ENCODE measurements at regions not wholly inside any gene's neighbourhood (a gene's known extent, or its start where the extent isn't known, plus 50 kb on each side); places are given as distances from the start of the nearest gene placed in this dataset.
"Not testable (repeated sequence)": the region's sequence is repeated elsewhere in the genome, so short reads cannot be mapped to it uniquely, and the experiment has no call there.

GRCh38 chr1:95537176-95537575 is 303.2 kb downstream of the RWDD3 start:
- DNase-seq = no peak

- DNase-seq = not testable (repeated sequence)
Observed at GRCh38 chr1:95538242-95538641, 304.2 kb downstream of the RWDD3 start.

- no peak for DNase-seq
Observed at GRCh38 chr1:95542936-95543335, 308.9 kb downstream of the RWDD3 start.

- DNase-seq = no peak
Observed at GRCh38 chr1:95547005-95547404, 313.0 kb downstream of the RWDD3 start.

DNA sequence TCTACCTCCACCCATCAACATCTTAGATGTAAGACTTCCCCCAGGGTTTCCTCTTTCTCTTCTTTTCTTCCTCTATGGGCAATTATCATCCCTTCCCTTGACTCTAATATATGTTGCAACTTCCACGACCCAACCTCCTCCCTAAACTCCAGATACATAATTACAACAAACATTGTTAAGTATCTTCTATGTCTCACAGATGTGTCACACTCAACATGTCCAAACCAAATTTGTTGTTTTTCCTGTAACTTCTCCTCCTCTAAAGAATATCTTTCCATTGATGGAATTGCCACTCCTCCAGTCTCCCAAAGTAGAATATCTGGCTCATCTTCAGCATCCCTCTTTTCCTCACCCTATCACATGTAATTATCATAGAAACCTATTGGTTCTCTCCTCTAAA is 314.2 kb downstream of the RWDD3 start:
- no peak for DNase-seq

- no peak for DNase-seq
Observed at GRCh38 chr1:95551201-95551600, 317.2 kb downstream of the RWDD3 start.

GRCh38 chr1:95553595-95553994 is 319.6 kb downstream of the RWDD3 start:
- DNase-seq = no peak

DNA sequence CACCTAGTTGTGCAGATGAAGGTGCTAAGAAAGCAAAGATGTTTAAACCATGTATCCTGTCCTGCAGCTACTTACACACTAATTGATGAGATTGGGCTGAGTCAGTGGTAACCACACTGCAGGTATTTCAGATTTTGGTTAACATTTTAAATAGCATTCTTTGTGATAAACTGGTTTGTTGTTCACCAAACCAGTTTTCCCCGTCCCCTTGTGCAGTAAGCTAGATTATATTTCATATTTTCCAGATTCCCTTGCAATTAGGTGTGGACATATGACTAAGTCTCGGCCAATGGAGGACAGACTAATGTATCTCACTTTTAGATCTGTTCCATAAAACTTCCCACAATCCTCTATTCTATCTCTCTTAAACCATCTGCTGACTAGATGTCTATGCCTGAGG is 320.4 kb downstream of the RWDD3 start:
- no peak for DNase-seq

GRCh38 chr1:95558791-95559190 is 324.8 kb downstream of the RWDD3 start:
- no peak for DNase-seq

DNA sequence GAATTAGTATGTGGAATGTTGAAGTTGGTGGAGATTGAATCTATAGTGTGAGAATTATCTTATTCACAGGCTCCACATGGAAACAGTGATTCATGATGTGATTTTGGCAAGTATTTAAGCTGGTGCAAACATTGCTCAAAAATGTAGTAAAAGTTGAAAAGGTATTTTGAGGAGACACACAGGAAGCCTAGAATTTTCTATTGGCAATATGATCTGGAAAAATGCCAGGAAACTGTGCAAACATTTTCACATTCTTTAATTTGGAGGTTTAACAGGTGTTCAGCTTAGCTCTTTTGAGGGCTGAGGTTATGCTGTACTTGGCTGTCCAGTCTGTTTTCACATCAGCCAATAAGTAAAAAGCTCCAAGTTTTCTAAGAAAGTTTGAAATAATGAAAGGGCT is 327.3 kb downstream of the RWDD3 start:
- no peak for DNase-seq

DNA sequence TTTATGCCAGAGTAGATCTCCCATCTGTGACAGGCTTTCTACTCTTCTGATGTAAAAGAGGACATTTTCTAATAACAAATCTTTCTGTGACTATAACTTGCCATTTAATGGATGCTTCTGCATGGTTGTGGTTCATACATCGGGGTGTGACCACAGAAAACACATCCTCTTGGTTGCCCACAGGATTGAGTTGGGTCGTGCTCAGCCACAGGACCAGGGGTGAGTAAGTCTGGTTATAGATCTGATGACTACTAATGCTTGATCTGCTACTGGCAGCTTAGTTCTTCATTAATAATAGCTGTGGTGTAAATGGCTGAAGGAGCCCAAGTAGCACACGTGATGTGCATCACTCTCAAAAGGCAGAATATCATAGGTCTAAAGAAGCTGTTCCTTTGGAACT is 328.2 kb downstream of the RWDD3 start:
- no peak for DNase-seq

GRCh38 chr1:95572002-95572401 is 338.0 kb downstream of the RWDD3 start:
- no peak for DNase-seq

DNA sequence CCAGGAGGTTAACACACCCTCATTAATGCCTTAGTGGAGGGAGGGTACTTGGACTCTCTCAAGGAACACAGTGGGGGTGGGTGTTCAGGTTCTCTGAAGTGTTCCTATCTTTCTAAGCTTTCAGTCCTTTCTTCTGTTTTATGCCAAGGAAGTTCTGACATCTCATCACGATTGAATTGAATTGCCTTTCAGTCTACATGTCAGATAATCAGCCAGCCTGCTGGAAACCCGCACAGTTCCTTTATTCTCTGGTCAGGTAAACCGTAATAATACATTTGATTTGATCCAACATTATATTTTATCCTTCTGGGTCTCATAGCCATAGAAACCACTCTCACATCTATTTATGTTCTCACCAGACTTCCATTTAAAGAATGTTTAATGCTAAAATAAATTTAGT is 339.0 kb downstream of the RWDD3 start:
- no peak for DNase-seq

- no peak for DNase-seq
Observed at GRCh38 chr1:95575291-95575690, 341.3 kb downstream of the RWDD3 start.

- DNase-seq = no peak
Observed at GRCh38 chr1:95578462-95578861, 344.5 kb downstream of the RWDD3 start.

- no peak for DNase-seq
Observed at GRCh38 chr1:95582191-95582590, 348.2 kb downstream of the RWDD3 start.

DNA sequence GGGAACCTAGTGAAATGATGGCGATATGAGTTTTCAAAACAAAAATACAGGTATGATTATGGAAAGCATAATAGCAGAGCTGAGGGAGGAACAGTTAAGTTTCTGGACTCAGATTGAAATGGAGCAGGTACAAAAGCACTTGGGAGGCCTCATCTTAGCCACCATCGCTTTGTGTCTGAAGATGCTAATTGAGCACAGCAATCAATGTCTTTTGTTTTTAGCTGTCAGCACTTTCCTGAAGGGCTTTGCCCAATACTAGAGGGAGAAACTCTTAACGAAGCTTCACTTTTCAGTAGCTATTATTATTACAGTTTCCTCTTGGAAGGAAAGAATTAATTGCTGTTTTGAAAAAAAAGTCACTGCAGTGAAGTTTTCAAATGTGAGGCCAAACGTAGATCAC is 348.7 kb downstream of the RWDD3 start:
- DNase-seq = no peak

DNA sequence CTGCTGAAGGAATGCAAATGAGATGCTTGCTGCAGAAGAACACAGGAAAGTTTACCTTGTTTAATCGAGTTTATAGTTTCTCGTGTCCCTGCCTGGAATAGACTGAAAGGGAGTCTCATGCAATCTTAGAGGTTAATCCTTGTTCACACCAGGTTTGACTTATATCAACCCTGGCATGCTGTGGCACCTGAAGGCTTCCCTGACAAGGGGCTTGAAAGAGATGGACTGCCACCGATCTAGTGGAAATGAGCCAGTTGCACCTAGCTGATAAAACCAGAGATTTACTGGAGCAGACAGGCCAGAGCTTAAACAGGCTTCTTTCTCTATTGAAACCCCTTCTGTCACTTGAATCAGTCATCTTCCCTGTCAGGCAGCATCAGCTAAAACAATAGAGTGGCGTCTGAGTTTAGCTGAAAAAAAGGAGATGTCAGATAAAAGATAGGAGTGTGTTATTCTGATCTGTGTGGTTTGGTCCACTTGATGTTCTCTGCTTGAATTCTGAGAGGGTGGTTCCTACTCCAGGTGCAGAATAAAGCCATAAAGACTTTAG is 349.7 kb downstream of the RWDD3 start:
- no peak for DNase-seq

- no peak for DNase-seq
Observed at GRCh38 chr1:95584315-95584714, 350.3 kb downstream of the RWDD3 start.

DNA sequence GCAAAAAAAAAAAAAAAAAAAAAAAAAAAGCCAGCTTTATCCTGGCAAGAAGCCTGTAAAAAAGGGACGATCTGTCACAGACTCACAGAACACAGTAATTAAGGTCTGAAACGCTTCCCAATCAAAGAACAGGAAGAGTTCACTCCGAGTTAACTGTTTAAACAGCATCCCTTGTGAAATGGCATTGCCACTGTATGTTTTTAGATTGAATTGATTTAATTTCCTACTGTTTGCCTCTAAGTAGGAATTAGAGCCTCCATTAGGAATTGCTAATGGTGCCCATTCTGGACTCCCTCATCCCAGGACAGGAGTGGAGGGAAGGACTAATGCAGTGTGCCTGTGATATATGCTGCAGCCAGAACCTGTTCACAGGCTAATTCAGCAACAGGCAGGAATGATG is 370.8 kb downstream of the RWDD3 start:
- peak; percentile 47 for DNase-seq

DNA sequence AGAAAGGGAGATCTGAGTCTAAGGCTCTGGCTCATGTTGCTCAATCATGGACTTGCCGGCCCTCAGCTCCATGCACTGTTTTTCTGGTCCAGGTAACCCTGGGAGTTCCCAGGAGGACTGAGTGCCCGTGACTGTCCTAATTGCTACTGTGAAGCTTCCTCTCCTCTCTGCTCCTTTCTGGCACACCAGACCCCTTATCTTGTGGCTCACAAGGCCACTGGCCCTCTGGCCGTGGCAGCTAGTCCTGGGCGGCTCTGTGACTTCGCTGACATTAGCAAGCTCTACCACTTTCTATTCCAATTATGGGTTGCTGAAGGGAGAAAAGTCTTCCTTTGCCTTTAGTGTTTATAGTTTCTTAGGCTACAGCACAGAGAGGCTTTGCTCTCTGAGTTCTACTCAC is 380.2 kb downstream of the RWDD3 start:
- DNase-seq = no peak

DNA sequence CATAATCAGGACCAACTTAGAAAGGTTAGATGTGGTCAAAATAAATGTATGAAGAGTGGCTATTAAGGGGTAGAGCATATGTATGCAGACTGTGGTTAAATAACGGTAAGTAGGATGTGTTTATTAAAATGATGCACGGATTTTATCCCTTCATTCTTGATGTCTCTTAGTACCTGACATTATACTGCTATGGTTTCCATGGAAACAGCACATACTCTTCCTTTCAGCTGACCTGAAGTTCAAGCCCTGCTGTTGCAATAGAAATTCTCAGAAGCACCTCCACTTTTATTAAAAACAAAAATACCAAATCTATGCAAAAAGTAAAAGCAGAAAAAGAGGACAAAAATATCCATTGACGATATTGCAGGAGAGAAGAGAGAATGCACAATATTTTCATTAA is 381.4 kb downstream of the RWDD3 start:
- no peak for DNase-seq

GRCh38 chr1:95620076-95620475 is 386.1 kb downstream of the RWDD3 start:
- DNase-seq = no peak

GRCh38 chr1:95622609-95623008 is 388.6 kb downstream of the RWDD3 start:
- DNase-seq = no peak

GRCh38 chr1:95625224-95625623 is 391.2 kb downstream of the RWDD3 start:
- DNase-seq = no peak

DNA sequence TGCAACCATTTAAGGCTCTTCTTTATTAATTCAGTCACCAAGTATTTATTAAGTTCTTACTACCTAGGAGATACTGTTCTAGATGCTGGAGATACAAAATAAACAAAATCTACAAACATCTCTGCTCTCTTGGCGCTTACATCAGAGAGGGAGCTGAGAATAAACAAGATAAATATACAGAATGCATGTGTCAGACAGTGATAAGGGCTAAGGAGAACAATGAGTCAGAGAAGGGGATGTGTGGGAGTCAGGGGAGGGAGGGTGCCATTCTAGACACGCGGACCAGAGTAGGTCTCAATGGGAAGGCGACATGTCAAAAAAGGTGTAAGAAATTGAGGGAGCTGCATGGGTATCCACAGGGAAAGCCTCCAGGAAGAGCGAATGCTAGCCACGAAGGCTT is 393.2 kb downstream of the RWDD3 start:
- DNase-seq = no peak

Measured in NCI-H1105 (cell line).